ENCODE measurements at regions not wholly inside any gene's neighbourhood (a gene's known extent, or its start where the extent isn't known, plus 50 kb on each side); places are given as distances from the start of the nearest gene placed in this dataset.

DNA sequence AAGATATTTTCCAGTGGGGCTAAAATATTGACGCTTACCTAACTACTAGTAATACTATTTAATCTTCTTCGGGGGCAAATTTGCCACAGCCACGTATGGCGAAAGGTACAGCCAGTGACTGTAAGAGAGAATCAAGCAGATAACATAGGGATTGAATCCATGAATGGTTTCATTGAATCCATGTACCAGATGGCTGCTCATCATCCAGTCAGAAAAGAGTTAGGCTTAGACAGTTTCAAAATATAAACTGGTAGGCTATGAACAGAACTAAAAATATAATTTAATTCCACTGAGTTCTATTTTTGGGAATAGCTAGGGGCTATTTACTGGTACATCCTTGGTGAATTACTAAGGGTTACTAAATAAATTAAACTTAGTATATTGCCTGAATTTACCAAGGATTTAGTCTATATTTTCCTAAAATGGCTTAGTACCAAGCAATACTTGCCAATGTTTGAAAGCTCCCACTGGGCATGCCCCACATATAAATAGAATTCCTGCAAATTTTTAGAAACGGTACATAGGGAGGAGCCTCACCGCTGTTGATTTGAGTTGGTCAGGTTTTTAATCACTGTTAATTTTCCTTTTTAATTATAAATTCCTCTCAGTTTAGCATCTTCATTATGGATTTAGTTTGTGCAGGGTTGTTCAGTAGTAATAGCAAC, 55.8 kb upstream of the VLDLR start:
- no peaks in the 10 kb centered on the region for H3K9me3 ChIP-seq (ENCODE audit: control insufficient read depth, insufficient read depth, low read depth, low read length)
- no peaks in the 10 kb centered on the region for H3K4me1 ChIP-seq (ENCODE audit: control insufficient read depth, insufficient read depth, low read length)
- TF ChIP-seq ZNF184 (tag by site-specific recombination; IDR thresholded peaks at IDR 0.05) (no peak), ZNF660 (tag by site-specific recombination; IDR thresholded peaks at IDR 0.05) (no peak), ZSCAN30 (tag by site-specific recombination; IDR thresholded peaks at IDR 0.05) (no peak), ZNF596 (tag by site-specific recombination; IDR thresholded peaks at IDR 0.05) (no peak), ZNF10 (tag by site-specific recombination; IDR thresholded peaks at IDR 0.05) (no peak), WT1 (tag by site-specific recombination; IDR thresholded peaks at IDR 0.05) (no peak), ZNF169 (tag by site-specific recombination; IDR thresholded peaks at IDR 0.05) (no peak), GLI4 (tag by site-specific recombination; IDR thresholded peaks at IDR 0.05) (no peak), ZNF747 (tag by site-specific recombination; IDR thresholded peaks at IDR 0.05) (no peak), ZNF514 (tag by site-specific recombination; IDR thresholded peaks at IDR 0.05) (no peak), ZNF837 (tag by site-specific recombination; IDR thresholded peaks at IDR 0.05) (no peak), SCRT1 (tag by site-specific recombination; IDR thresholded peaks at IDR 0.05; ENCODE audit: borderline replicate concordance) (no peak), ZNF202 (tag by site-specific recombination; IDR thresholded peaks at IDR 0.05; ENCODE audit: borderline replicate concordance) (no peak)
- TF ChIP-seq, protein P1, sequence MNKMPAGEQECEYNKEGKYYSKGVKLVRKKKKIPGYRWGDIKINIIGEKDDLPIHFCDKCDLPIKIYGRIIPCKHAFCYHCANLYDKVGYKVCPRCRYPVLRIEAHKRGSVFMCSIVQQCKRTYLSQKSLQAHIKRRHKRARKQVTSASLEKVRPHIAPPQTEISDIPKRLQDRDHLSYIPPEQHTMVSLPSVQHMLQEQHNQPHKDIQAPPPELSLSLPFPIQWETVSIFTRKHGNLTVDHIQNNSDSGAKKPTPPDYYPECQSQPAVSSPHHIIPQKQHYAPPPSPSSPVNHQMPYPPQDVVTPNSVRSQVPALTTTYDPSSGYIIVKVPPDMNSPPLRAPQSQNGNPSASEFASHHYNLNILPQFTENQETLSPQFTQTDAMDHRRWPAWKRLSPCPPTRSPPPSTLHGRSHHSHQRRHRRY (tag by site-specific recombination; IDR thresholded peaks at IDR 0.05): no peak
- TF ChIP-seq, protein P2, sequence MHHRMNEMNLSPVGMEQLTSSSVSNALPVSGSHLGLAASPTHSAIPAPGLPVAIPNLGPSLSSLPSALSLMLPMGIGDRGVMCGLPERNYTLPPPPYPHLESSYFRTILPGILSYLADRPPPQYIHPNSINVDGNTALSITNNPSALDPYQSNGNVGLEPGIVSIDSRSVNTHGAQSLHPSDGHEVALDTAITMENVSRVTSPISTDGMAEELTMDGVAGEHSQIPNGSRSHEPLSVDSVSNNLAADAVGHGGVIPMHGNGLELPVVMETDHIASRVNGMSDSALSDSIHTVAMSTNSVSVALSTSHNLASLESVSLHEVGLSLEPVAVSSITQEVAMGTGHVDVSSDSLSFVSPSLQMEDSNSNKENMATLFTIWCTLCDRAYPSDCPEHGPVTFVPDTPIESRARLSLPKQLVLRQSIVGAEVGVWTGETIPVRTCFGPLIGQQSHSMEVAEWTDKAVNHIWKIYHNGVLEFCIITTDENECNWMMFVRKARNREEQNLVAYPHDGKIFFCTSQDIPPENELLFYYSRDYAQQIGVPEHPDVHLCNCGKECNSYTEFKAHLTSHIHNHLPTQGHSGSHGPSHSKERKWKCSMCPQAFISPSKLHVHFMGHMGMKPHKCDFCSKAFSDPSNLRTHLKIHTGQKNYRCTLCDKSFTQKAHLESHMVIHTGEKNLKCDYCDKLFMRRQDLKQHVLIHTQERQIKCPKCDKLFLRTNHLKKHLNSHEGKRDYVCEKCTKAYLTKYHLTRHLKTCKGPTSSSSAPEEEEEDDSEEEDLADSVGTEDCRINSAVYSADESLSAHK (tag by site-specific recombination; IDR thresholded peaks at IDR 0.05): no peak
- H3K36me3 ChIP-seq (ENCODE audit: control insufficient read depth in 2 of 2, insufficient read depth in 1 of 2, low read length in 2 of 2): no peaks in the 10 kb centered on the region
- ChIA-PET POLR2A (no interaction called here), CTCF (no interaction called here)
- H3K4me3 ChIP-seq (ENCODE audit: low read depth, low read length): no peak overlapping the region
- no peak overlapping the region for H3K27ac ChIP-seq (ENCODE audit: extremely low read depth, low read depth, low read length)

DNA sequence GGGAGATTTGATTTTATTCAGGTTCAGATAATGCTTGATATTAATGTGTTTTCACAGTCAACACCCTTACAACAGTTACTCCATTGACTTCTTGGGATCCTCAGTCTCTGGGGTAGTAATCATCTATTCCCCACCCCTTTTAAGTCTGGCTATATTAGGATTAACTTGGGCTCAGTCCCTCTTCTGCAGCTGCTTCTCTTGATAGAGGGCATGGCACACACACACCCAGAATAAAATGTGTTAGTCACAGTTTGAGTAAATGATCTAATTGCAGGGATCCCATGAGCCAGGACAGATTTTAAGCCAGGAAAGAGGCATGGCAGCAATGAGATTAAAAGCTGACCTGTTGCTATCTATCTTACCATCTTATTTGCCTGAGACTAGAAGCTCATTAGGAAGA, 53.7 kb upstream of the VLDLR start:
- CTCF ChIA-PET: no interaction called here
- no peaks in the 10 kb centered on the region for H3K9me3 ChIP-seq (ENCODE audit: control insufficient read depth, insufficient read depth, low read depth, low read length)

More for the DNA sequence above, 53.7 kb upstream of the VLDLR start:
- peaks cover 4% of the 10 kb centered on the region for H3K4me1 ChIP-seq (ENCODE audit: control insufficient read depth, insufficient read depth, low read length)
- no peak overlapping the region for H3K4me3 ChIP-seq (ENCODE audit: low read depth, low read length)
- H3K27ac ChIP-seq (ENCODE audit: extremely low read depth, low read depth, low read length): no peak overlapping the region
- TF ChIP-seq, protein P3, sequence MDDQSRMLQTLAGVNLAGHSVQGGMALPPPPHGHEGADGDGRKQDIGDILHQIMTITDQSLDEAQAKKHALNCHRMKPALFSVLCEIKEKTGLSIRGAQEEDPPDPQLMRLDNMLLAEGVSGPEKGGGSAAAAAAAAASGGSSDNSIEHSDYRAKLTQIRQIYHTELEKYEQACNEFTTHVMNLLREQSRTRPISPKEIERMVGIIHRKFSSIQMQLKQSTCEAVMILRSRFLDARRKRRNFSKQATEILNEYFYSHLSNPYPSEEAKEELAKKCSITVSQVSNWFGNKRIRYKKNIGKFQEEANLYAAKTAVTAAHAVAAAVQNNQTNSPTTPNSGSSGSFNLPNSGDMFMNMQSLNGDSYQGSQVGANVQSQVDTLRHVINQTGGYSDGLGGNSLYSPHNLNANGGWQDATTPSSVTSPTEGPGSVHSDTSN (CRISPR knock-in tag; IDR thresholded peaks at IDR 0.05): no peak
- TF ChIP-seq BCL11B (tag by site-specific recombination; IDR thresholded peaks at IDR 0.05; ENCODE audit: low read depth) (no peak), ZNF629 (tag by site-specific recombination; IDR thresholded peaks at IDR 0.05) (no peak), ZEB2 (tag by site-specific recombination; IDR thresholded peaks at IDR 0.05) (no peak), MYNN (tag by site-specific recombination; IDR thresholded peaks at IDR 0.05; ENCODE audit: borderline replicate concordance) (no peak), ZNF223 (tag by site-specific recombination; IDR thresholded peaks at IDR 0.05) (no peak), ZNF16 (tag by site-specific recombination; IDR thresholded peaks at IDR 0.05; ENCODE audit: low read depth) (no peak), ZNF654 (tag by site-specific recombination; IDR thresholded peaks at IDR 0.05; ENCODE audit: low read depth) (no peak), ZNF791 (tag by site-specific recombination; IDR thresholded peaks at IDR 0.05) (no peak)
- TF ChIP-seq, protein P4, sequence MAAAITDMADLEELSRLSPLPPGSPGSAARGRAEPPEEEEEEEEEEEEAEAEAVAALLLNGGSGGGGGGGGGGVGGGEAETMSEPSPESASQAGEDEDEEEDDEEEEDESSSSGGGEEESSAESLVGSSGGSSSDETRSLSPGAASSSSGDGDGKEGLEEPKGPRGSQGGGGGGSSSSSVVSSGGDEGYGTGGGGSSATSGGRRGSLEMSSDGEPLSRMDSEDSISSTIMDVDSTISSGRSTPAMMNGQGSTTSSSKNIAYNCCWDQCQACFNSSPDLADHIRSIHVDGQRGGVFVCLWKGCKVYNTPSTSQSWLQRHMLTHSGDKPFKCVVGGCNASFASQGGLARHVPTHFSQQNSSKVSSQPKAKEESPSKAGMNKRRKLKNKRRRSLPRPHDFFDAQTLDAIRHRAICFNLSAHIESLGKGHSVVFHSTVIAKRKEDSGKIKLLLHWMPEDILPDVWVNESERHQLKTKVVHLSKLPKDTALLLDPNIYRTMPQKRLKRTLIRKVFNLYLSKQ (tag by site-specific recombination; IDR thresholded peaks at IDR 0.05; ENCODE audit: borderline replicate concordance): no peak
- TF ChIP-seq, protein P5, sequence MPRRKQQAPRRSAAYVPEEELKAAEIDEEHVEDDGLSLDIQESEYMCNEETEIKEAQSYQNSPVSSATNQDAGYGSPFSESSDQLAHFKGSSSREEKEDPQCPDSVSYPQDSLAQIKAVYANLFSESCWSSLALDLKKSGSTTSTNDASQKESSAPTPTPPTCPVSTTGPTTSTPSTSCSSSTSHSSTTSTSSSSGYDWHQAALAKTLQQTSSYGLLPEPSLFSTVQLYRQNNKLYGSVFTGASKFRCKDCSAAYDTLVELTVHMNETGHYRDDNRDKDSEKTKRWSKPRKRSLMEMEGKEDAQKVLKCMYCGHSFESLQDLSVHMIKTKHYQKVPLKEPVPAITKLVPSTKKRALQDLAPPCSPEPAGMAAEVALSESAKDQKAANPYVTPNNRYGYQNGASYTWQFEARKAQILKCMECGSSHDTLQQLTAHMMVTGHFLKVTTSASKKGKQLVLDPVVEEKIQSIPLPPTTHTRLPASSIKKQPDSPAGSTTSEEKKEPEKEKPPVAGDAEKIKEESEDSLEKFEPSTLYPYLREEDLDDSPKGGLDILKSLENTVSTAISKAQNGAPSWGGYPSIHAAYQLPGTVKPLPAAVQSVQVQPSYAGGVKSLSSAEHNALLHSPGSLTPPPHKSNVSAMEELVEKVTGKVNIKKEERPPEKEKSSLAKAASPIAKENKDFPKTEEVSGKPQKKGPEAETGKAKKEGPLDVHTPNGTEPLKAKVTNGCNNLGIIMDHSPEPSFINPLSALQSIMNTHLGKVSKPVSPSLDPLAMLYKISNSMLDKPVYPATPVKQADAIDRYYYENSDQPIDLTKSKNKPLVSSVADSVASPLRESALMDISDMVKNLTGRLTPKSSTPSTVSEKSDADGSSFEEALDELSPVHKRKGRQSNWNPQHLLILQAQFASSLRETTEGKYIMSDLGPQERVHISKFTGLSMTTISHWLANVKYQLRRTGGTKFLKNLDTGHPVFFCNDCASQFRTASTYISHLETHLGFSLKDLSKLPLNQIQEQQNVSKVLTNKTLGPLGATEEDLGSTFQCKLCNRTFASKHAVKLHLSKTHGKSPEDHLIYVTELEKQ (tag by site-specific recombination; IDR thresholded peaks at IDR 0.05; ENCODE audit: borderline replicate concordance): no peak
- POLR2A ChIA-PET: no interaction called here
- H3K36me3 ChIP-seq (ENCODE audit: control insufficient read depth in 2 of 2, insufficient read depth in 1 of 2, low read length in 2 of 2): no peaks in the 10 kb centered on the region
